SK-N-SH (cell line): ENCODE measurements at regions not wholly inside any gene's neighbourhood (a gene's known extent, or its start where the extent isn't known, plus 50 kb on each side); places are given as distances from the start of the nearest gene placed in this dataset.

Experiments used
- CTCF ChIA-PET: fragments of 300-600, 350-600 bp; formaldehyde crosslinking; extraction: SDS; loops from one replicate; lab custom pipeline; 2021; lab: Yijun Ruan, JAX
- POLR2A ChIA-PET: fragments of 350-600 bp; sonication (Branson Sonifier 250); formaldehyde crosslinking; extraction: SDS; loops from one replicate; lab custom pipeline; 2020; ENCODE audit warnings: antibody characterized with exemption, inconsistent platforms; lab: Yijun Ruan, JAX
- DNase-seq: peaks from one replicate; pipeline ENCODE4 v3.0.0; 2012
- H2AFZ ChIP-seq: fragments of 200-600 bp; sonication (generic); 2 replicates; pipeline ENCODE4 v1.8.1; 2016; ENCODE audit warnings: antibody characterized with exemption, mild to moderate bottlenecking, low read depth
- H3F3A ChIP-seq: fragments of 200-600 bp; sonication (generic); replicated peaks from 2 replicates; pipeline ENCODE3; 2016; ENCODE audit warnings: antibody characterized with exemption, mild to moderate bottlenecking; ENCODE audit not compliant: insufficient read depth
- H3K27ac ChIP-seq, 2 experiments: fragments of 200-500 bp in 1 of 2; fragments of 200-600 bp in 1 of 2; sonication (Bioruptor generic) in 1 of 2; sonication (generic), shearing (Covaris generic) in 1 of 2; 2 replicates each; pipeline versions ENCODE4 v1.5.1 to v1.6.1; 2014 to 2016; ENCODE audit warnings: low read depth in 2 of 2, inconsistent platforms in 1 of 2, low read length in 1 of 2, mild to moderate bottlenecking in 1 of 2, mixed read lengths in 1 of 2
- H3K27me3 ChIP-seq: fragments of 200-600 bp; sonication (generic), shearing (Covaris generic); 2 replicates; pipeline ENCODE4 v1.6.1; 2016; ENCODE audit warnings: mixed run types; ENCODE audit not compliant: insufficient read depth
- H3K36me3 ChIP-seq, 2 experiments: fragments of 200-500 bp in 1 of 2; fragments of 200-600 bp in 1 of 2; sonication (Bioruptor generic) in 1 of 2; sonication (generic) in 1 of 2; replicated peaks in 1 of 2; 2 replicates each; pipeline versions ENCODE3 to v1.5.1; 2014 to 2016; ENCODE audit warnings: low read length in 1 of 2, mild to moderate bottlenecking in 1 of 2; ENCODE audit not compliant: insufficient read depth in 2 of 2, control insufficient read depth in 1 of 2
- H3K4me1 ChIP-seq, 2 experiments: fragments of 200-500 bp in 1 of 2; fragments of 200-600 bp in 1 of 2; sonication (Bioruptor generic) in 1 of 2; sonication (generic), shearing (Covaris generic) in 1 of 2; 2 replicates each; pipeline versions ENCODE4 v1.5.1 to v1.6.1; 2014 to 2016; ENCODE audit warnings: low read depth in 1 of 2, low read length in 1 of 2, mixed run types in 1 of 2; ENCODE audit not compliant: insufficient read depth in 2 of 2, control insufficient read depth in 1 of 2
- H3K4me2 ChIP-seq: fragments of 200-600 bp; sonication (generic), shearing (Covaris generic); 2 replicates; pipeline ENCODE4 v1.6.1; 2017; ENCODE audit warnings: mixed run types
- H3K4me3 ChIP-seq, 2 experiments: fragments of 200-500 bp in 1 of 2; fragments of 200-600 bp in 1 of 2; sonication (Bioruptor generic) in 1 of 2; sonication (generic), shearing (Covaris generic) in 1 of 2; 2 replicates each; pipeline versions ENCODE4 v1.5.1 to v1.8.1; 2014 to 2016; ENCODE audit warnings: low read depth in 2 of 2, inconsistent platforms in 1 of 2, low read length in 1 of 2, mild to moderate bottlenecking in 1 of 2, mixed read lengths in 1 of 2, moderate library complexity in 1 of 2
- H3K79me2 ChIP-seq: fragments of 200-600 bp; sonication (generic); 2 replicates; pipeline ENCODE4 v1.8.1; 2017; ENCODE audit warnings: mild to moderate bottlenecking; ENCODE audit not compliant: insufficient read depth
- H3K9ac ChIP-seq: fragments of 200-600 bp; sonication (generic); 2 replicates; pipeline ENCODE4 v1.6.1; 2017; ENCODE audit warnings: mixed run types
- H3K9me2 ChIP-seq: fragments of 200-600 bp; sonication (generic); 2 replicates; pipeline ENCODE4 v1.6.1; 2017; ENCODE audit warnings: mixed run types
- H3K9me3 ChIP-seq: fragments of 200-600 bp; sonication (generic); 2 replicates; pipeline ENCODE4 v1.6.1; 2017; ENCODE audit warnings: mixed run types, mild to moderate bottlenecking, moderate library complexity
- H4K20me1 ChIP-seq: fragments of 200-600 bp; sonication (generic); 2 replicates; pipeline ENCODE4 v1.6.1; 2017; ENCODE audit warnings: mild to moderate bottlenecking, mixed run types; ENCODE audit not compliant: insufficient read depth
- EP300 ChIP-seq, 2 experiments: IDR thresholded peaks; 2 replicates each; pipeline versions ENCODE4 v1.4.0 to v1.6.1; 2012; ENCODE audit warnings: borderline replicate concordance in 1 of 2, low read depth in 1 of 2, low read length in 1 of 2
- EZH2phosphoT487 ChIP-seq: fragments of 200-600 bp; sonication (generic); IDR thresholded peaks from 2 replicates; pipeline ENCODE4 v1.6.1; 2017; ENCODE audit warnings: low read depth, mixed run types, mild to moderate bottlenecking, antibody characterized with exemption, moderate library complexity, borderline replicate concordance
- FOXM1 ChIP-seq: IDR thresholded peaks from 2 replicates; pipeline ENCODE4 v1.4.0; 2012; ENCODE audit warnings: low read depth, mild to moderate bottlenecking
- GABPA ChIP-seq: IDR thresholded peaks from 2 replicates; pipeline ENCODE4 v1.4.0; 2012; ENCODE audit warnings: low read depth, mild to moderate bottlenecking
- JUND ChIP-seq: IDR thresholded peaks from 2 replicates; pipeline ENCODE4 v1.4.0; 2012
- MEF2A ChIP-seq: IDR thresholded peaks from 2 replicates; pipeline ENCODE4 v1.4.0; 2012; ENCODE audit warnings: low read depth, borderline replicate concordance
- MXI1 ChIP-seq: IDR thresholded peaks from 2 replicates; pipeline ENCODE4 v1.6.1; 2012; ENCODE audit warnings: mild to moderate bottlenecking, low read depth, low read length, improper control_type of control experiment
- POLR2AphosphoS5 ChIP-seq: IDR thresholded peaks from 2 replicates; pipeline ENCODE4 v1.6.1; 2012; ENCODE audit warnings: low read depth, low read length
- RAD21 ChIP-seq: IDR thresholded peaks from 2 replicates; pipeline ENCODE4 v1.6.1; 2012; ENCODE audit warnings: mild to moderate bottlenecking, low read length
- RCOR1 ChIP-seq: fragments of 150-350 bp; IDR thresholded peaks from 2 replicates; pipeline ENCODE4 v1.6.1; 2017; ENCODE audit warnings: antibody characterized with exemption, low read length
- RXRA ChIP-seq: IDR thresholded peaks from 2 replicates; pipeline ENCODE4 v1.4.0; 2012; ENCODE audit warnings: low read depth, mild to moderate bottlenecking, borderline replicate concordance
- SIN3A ChIP-seq: IDR thresholded peaks from 2 replicates; pipeline ENCODE4 v1.6.1; 2012; ENCODE audit warnings: low read depth, mild to moderate bottlenecking, low read length, moderate library complexity, borderline replicate concordance
- TCF12 ChIP-seq: IDR thresholded peaks from 2 replicates; pipeline ENCODE4 v1.4.0; 2012
- TEAD4 ChIP-seq: IDR thresholded peaks from 2 replicates; pipeline ENCODE4 v1.4.0; 2012; ENCODE audit warnings: mild to moderate bottlenecking, borderline replicate concordance; ENCODE audit not compliant: insufficient read depth
- YY1 ChIP-seq: IDR thresholded peaks from 2 replicates; pipeline ENCODE4 v1.4.0; 2012; ENCODE audit warnings: low read depth, mild to moderate bottlenecking
- WGBS: methylation state at CpG from one replicate; pipeline ENCODE4 v1.1.6; 2017; ENCODE audit warnings: low lambda C conversion rate; 5-methylcytosine and 5-hydroxymethylcytosine counted together
- TF ChIP-seq, protein P1 (sequence below): IDR thresholded peaks from 2 replicates; pipeline ENCODE4; 2012
- TF ChIP-seq, protein P2 (sequence below): fragments of 200-600 bp; sonication (generic); IDR thresholded peaks from 2 replicates; pipeline ENCODE4 v1.6.1; 2017; ENCODE audit warnings: antibody characterized with exemption, mild to moderate bottlenecking, moderate library complexity
- TF ChIP-seq, protein P3 (sequence below): IDR thresholded peaks from 2 replicates; pipeline ENCODE4 v1.4.0; 2012; ENCODE audit warnings: low read depth
- TF ChIP-seq, protein P4 (sequence below): IDR thresholded peaks from 2 replicates; pipeline ENCODE4 v1.4.0; 2012; ENCODE audit warnings: low read depth, borderline replicate concordance

DNA sequence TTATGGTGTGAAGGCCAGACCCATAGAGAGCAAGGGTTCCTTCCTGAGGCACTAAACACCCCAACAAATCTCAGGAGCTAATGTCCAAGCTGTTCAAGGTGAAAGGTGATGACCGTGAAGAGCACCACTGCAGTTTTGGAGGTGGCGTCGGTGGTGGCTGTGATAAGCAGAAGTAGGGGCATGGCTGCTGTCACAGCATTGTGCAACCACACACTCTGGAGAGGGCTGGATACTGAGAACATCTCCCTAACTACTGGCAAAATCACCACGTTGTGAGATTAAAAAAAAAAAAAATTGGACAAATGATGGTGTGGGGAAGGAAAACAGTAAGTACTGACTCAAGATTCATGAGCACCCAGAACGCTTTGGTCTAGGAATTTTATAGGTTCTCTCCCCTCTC is 156.5 kb downstream of the PJA2 start:
- Histone ChIP-seq H3K9me2 (no peaks in the 10 kb centered on the region), H3K79me2 (no peaks in the 10 kb centered on the region), H3K27ac (no peak overlapping the region), H3K27me3 (no peaks in the 10 kb centered on the region), H3K9ac (no peak overlapping the region), H3K4me1 (no peaks in the 10 kb centered on the region; a peak in 2 of 4 replicates), H3K36me3 (no peaks in the 10 kb centered on the region), H2AFZ (no peak overlapping the region), H4K20me1 (no peaks in the 10 kb centered on the region), H3K4me3 (no peak overlapping the region), H3F3A (no peaks in the 10 kb centered on the region), H3K9me3 (no peaks in the 10 kb centered on the region), H3K4me2 (no peak overlapping the region)
- DNase-seq: no peak
- CTCF ChIA-PET: interaction anchor here (0.9 kb wide), 1 partner anchor 14 kb away, joined by 3 read pairs; no protein-coding TSS in a partner anchor
- POLR2A ChIA-PET: no interaction called here
- TF ChIP-seq SIN3A (no peak), TCF12 (no peak), YY1 (no peak), EP300 (IDR thresholded peaks at IDR 0.05; ENCODE audit: borderline replicate concordance in 1 of 2, low read depth in 1 of 2, low read length in 1 of 2) (no peak), TEAD4 (no peak), FOXM1 (no peak)
- TF ChIP-seq, protein P1, sequence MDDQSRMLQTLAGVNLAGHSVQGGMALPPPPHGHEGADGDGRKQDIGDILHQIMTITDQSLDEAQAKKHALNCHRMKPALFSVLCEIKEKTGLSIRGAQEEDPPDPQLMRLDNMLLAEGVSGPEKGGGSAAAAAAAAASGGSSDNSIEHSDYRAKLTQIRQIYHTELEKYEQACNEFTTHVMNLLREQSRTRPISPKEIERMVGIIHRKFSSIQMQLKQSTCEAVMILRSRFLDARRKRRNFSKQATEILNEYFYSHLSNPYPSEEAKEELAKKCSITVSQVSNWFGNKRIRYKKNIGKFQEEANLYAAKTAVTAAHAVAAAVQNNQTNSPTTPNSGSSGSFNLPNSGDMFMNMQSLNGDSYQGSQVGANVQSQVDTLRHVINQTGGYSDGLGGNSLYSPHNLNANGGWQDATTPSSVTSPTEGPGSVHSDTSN: no peak
- WGBS: 77% methylated on average over 5 of the region's 5 CpGs

DNA sequence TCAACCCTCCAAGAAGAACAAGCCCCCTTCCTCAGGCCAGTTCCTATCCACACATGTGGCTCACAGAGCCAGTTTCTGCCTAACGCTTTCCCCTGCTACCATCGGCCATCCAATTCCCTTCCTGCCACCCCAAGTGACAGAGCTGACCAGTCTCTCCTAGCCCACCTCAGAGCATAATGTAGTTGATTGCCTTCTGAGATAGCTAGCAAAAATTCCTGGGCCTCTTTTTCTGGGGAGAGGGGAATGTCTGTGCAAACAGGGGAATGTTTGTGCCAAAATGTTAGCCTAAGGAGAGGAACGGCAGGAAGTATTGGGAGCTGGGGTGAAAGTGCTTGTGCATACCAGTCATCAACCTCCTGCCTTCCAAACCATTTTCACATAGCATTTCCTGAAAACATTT is 157.0 kb downstream of the PJA2 start:
- H3K79me2 ChIP-seq: no peaks in the 10 kb centered on the region
- H2AFZ ChIP-seq: no peak overlapping the region
- DNase-seq: no peak
- CTCF ChIA-PET: interaction anchor here (0.9 kb wide), 1 partner anchor 13 kb away, joined by 3 read pairs; no protein-coding TSS in a partner anchor
- H3K9me2 ChIP-seq: no peaks in the 10 kb centered on the region
- 92% methylated on average over 3 of the region's 3 CpGs for WGBS
- POLR2A ChIA-PET: no interaction called here
- H3K9ac ChIP-seq: no peak overlapping the region
- no peaks in the 10 kb centered on the region for H3K9me3 ChIP-seq
- no peaks in the 10 kb centered on the region for H4K20me1 ChIP-seq
- no peak overlapping the region for H3K4me3 ChIP-seq
- no peaks in the 10 kb centered on the region for H3K36me3 ChIP-seq
- H3K27me3 ChIP-seq: no peaks in the 10 kb centered on the region
- no peaks in the 10 kb centered on the region; a peak in 2 of 4 replicates for H3K4me1 ChIP-seq
- H3F3A ChIP-seq: no peaks in the 10 kb centered on the region
- TF ChIP-seq, protein P2, sequence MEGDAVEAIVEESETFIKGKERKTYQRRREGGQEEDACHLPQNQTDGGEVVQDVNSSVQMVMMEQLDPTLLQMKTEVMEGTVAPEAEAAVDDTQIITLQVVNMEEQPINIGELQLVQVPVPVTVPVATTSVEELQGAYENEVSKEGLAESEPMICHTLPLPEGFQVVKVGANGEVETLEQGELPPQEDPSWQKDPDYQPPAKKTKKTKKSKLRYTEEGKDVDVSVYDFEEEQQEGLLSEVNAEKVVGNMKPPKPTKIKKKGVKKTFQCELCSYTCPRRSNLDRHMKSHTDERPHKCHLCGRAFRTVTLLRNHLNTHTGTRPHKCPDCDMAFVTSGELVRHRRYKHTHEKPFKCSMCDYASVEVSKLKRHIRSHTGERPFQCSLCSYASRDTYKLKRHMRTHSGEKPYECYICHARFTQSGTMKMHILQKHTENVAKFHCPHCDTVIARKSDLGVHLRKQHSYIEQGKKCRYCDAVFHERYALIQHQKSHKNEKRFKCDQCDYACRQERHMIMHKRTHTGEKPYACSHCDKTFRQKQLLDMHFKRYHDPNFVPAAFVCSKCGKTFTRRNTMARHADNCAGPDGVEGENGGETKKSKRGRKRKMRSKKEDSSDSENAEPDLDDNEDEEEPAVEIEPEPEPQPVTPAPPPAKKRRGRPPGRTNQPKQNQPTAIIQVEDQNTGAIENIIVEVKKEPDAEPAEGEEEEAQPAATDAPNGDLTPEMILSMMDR: no peak
- TF ChIP-seq RCOR1 (no peak), YY1 (no peak), RAD21 (no peak), GABPA (no peak), TEAD4 (no peak), POLR2AphosphoS5 (no peak), EZH2phosphoT487 (no peak), MEF2A (no peak), MXI1 (no peak), JUND (no peak), RXRA (no peak)
- TF ChIP-seq, protein P3, sequence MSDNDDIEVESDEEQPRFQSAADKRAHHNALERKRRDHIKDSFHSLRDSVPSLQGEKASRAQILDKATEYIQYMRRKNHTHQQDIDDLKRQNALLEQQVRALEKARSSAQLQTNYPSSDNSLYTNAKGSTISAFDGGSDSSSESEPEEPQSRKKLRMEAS: no peak
- TF ChIP-seq, protein P4, sequence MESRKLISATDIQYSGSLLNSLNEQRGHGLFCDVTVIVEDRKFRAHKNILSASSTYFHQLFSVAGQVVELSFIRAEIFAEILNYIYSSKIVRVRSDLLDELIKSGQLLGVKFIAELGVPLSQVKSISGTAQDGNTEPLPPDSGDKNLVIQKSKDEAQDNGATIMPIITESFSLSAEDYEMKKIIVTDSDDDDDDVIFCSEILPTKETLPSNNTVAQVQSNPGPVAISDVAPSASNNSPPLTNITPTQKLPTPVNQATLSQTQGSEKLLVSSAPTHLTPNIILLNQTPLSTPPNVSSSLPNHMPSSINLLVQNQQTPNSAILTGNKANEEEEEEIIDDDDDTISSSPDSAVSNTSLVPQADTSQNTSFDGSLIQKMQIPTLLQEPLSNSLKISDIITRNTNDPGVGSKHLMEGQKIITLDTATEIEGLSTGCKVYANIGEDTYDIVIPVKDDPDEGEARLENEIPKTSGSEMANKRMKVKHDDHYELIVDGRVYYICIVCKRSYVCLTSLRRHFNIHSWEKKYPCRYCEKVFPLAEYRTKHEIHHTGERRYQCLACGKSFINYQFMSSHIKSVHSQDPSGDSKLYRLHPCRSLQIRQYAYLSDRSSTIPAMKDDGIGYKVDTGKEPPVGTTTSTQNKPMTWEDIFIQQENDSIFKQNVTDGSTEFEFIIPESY: no peak
- H3K4me2 ChIP-seq: no peak overlapping the region
- no peak overlapping the region for H3K27ac ChIP-seq
